ENCODE measurements at regions not wholly inside any gene's neighbourhood (a gene's known extent, or its start where the extent isn't known, plus 50 kb on each side); places are given as distances from the start of the nearest gene placed in this dataset.
A peak's percentile ranks its signal among the peaks of the same experiment; 100 is the strongest.

GRCh38 chr16:7014756-7015155, 317.9 kb upstream of the RBFOX1 start:
- DNase-seq (ENCODE audit: low spot score): no peak

- no peak for DNase-seq (ENCODE audit: low spot score)
These were observed 318.7 kb upstream of the RBFOX1 start for GRCh38 chr16:7013990-7014389.

GRCh38 chr16:7004266-7004665, 328.4 kb upstream of the RBFOX1 start:
- DNase-seq (ENCODE audit: low spot score): no peak

DNA sequence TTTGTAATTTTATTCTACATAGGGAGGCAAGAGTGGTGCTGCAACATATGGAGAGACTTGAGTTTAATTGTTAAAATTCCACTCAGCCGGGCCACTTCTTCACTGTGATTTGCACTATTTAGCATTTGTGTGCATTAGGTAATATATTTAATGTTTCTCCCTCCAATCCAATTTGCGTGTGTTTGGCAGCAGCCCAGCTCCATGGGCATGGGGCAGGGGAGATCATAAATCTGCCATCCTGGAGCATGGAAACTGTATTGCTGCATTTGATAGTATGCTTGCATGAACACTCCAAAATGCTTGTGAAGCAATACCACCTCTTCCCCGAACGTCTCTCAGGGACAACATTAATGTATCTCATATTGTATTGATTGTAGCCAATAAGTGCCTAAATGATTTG, 339.1 kb upstream of the RBFOX1 start:
- DNase-seq (ENCODE audit: low spot score): no peak

- DNase-seq (ENCODE audit: low spot score): no peak
These were observed 343.8 kb upstream of the RBFOX1 start for GRCh38 chr16:6988846-6989245.

DNA sequence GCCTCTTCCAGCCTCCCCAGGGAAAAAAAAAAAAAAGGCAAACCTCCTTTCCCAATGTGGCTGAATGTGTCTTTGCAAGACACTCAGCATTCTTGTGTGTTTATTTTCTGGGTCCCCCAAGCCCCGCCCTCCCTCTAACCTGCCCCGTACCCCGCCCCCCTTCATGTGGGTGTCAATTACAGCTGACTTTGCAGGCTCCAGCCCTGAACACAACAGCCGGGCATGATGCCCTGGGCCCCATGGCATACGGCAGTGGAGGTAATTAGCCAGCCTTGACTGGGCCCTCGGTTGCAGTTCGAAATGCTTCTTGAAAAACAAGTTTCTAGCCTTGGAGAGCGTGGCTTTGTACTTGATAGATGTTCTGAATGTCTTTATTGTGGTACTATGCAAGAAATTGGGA, 354.7 kb upstream of the RBFOX1 start:
- peak; percentile 51 for DNase-seq (ENCODE audit: low spot score)

- DNase-seq (ENCODE audit: low spot score): no peak
These were observed 355.4 kb upstream of the RBFOX1 start for GRCh38 chr16:6977291-6977690.

- DNase-seq (ENCODE audit: low spot score): no peak
These were observed 355.9 kb upstream of the RBFOX1 start for GRCh38 chr16:6976716-6977115.

GRCh38 chr16:6970171-6970857, 362.3 kb upstream of the RBFOX1 start:
- DNase-seq (ENCODE audit: low spot score): no peak

DNA sequence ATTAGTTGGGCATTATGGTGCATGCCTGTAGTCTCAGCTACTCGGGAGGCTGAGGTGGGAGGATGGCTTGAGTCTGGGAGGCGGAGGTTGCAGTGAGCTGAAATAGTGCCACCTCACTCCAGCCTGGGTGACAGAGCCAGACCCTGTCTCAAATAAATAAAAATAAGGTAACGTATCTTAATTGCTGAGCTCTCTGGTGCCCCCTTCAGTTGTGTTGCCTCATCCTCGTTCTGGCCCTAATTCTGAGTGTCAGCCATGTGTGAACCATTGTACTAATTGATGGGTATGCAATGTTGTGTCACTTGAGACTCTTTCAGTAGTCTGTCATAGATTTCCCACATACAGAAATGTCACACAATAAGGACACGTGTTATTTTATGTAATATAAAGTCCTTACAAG, 363.1 kb upstream of the RBFOX1 start:
- no peak for DNase-seq (ENCODE audit: low spot score)

- no peak for DNase-seq (ENCODE audit: low spot score)
These were observed 364.8 kb upstream of the RBFOX1 start for GRCh38 chr16:6967796-6968320.

- DNase-seq (ENCODE audit: low spot score): no peak
These were observed 365.7 kb upstream of the RBFOX1 start for GRCh38 chr16:6966925-6967324.

- peak; percentile 78 for DNase-seq (ENCODE audit: low spot score)
These were observed 368.0 kb upstream of the RBFOX1 start for GRCh38 chr16:6964679-6965078.

- DNase-seq (ENCODE audit: low spot score): no peak
These were observed 370.9 kb upstream of the RBFOX1 start for GRCh38 chr16:6961704-6962103.

- no peak for DNase-seq (ENCODE audit: low spot score)
These were observed 374.5 kb upstream of the RBFOX1 start for GRCh38 chr16:6958184-6958583.

DNA sequence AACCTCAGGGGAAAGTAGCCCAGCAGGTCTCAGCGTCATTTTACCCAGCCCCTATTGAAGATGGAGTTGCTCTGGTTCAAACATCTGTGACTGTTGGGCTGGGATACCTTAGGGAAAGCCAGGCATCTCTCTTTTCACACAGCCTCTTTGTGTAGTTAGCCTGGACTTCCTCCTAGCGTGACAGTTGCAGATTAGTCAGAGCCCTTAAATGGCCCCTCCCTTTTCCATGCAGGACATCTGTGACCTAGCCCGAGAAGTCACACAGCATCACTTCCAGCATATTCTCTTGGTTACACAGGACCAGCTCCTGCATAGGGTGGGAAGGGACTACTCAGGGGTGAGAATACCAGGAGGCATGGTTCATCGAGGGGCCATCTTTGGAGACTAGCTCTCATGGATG, 375.0 kb upstream of the RBFOX1 start:
- DNase-seq (ENCODE audit: low spot score): no peak

- no peak for DNase-seq (ENCODE audit: low spot score)
These were observed 376.1 kb upstream of the RBFOX1 start for GRCh38 chr16:6956511-6956910.

- no peak for DNase-seq (ENCODE audit: low spot score)
These were observed 377.3 kb upstream of the RBFOX1 start for GRCh38 chr16:6955303-6955702.

DNA sequence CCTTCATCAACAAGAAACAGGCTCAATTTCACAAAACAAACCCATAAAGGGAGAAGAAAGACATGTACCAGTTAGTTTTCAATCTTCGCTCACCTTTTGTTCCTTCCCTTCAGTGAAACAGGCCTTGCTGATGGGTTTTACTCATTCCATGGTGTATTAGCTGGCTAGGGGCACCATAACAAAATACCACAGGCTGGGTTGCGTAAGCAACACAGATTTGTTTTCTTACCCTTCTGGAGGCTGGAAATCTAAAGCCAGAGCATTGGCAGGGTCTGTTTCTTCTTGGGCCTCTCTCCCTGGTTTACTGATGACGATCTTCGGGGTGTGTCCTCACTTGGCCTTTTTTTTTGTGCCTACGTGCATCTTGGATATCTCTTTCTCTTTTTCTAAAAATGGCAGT, 383.4 kb upstream of the RBFOX1 start:
- no peak for DNase-seq (ENCODE audit: low spot score)

DNA sequence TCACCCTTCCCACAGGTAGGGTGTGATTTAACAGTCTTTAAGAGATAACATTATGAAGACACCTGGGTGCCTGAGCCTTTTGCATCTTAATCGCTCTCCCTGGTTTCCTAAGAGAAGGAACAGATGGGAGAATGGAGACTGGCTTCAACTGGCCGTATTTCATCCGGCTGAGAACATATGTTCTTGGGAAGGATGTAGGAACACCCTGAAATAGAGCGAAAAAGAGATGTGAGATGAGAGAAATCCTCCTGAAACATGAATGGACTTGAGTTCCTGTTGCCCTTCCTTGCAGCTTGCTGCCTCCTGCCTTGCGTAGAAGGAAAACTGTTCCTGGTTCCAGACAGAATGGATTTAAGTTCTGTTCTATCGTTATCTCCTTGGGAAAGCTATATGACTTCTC, 385.4 kb upstream of the RBFOX1 start:
- no peak for DNase-seq (ENCODE audit: low spot score)

- DNase-seq (ENCODE audit: low spot score): no peak
These were observed 385.8 kb upstream of the RBFOX1 start for GRCh38 chr16:6946802-6947201.

GRCh38 chr16:6946106-6946505, 386.5 kb upstream of the RBFOX1 start:
- DNase-seq (ENCODE audit: low spot score): no peak

- no peak for DNase-seq (ENCODE audit: low spot score)
These were observed 391.7 kb upstream of the RBFOX1 start for GRCh38 chr16:6940968-6941367.

DNA sequence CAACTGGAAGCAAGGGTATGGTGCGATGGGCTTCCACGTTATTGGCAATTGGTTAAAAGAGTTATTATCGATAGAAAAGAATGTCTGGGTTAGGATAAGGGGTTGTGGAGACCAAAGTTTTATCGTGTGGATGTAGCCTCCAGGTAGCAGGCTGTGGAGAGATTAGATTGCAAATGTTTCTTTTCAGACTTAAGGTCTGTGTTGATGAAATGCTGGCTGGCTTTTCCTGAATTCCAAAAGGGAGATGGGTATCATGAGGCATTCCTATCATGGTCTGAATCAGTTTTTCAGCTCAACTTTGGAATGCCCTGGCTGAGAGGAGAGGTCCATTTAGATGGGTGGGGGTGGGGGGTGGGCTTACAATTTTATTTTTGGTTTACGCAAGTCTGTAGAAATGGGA, 395.0 kb upstream of the RBFOX1 start:
- no peak for DNase-seq (ENCODE audit: low spot score)
